Panc1 (cell line): ENCODE measurements at regions not wholly inside any gene's neighbourhood (a gene's known extent, or its start where the extent isn't known, plus 50 kb on each side); places are given as distances from the start of the nearest gene placed in this dataset.

Experiments
- ATAC-seq: fragments of 200-7000 bp; cut with Tn5 transposase; 2 replicates; pipeline ENCODE4 v1.9.1; 2020; ENCODE audit warnings: mild to moderate bottlenecking, moderate library complexity
- BruUV-seq: library from RNA; stranded (reverse); fragments of 400-500 nt; replicated peaks from 2 replicates; lab custom pipeline; 2021; lab: Mats Ljungman, UMichigan
- CTCF ChIA-PET: fragments of 300-600 bp; sonication (Branson Sonifier 250); formaldehyde crosslinking; loops from one replicate; lab custom pipeline; 2022; ENCODE audit warnings: antibody characterized with exemption; lab: Charles Lee
- POLR2A ChIA-PET: fragments of 300-600 bp; sonication (Branson Sonifier 250); formaldehyde crosslinking; loops from one replicate; lab custom pipeline; 2022; ENCODE audit warnings: antibody characterized with exemption; lab: Charles Lee
- DNase-seq: peaks from one replicate; pipeline ENCODE4 v3.0.0-alpha.2; 2010; ENCODE audit warnings: low read depth, low spot score
- H3K27ac ChIP-seq: 2 replicates; pipeline ENCODE4 v1.5.1; 2011; ENCODE audit warnings: mild to moderate bottlenecking, low read length, inconsistent platforms
- H3K27me3 ChIP-seq: fragments of 200-500 bp; sonication (Bioruptor generic); 2 replicates; pipeline ENCODE4 v1.6.0; 2014; ENCODE audit warnings: low read length, inconsistent platforms; ENCODE audit not compliant: control insufficient read depth, insufficient read depth
- H3K36me3 ChIP-seq: fragments of 200-500 bp; sonication (Bioruptor generic); 2 replicates; pipeline ENCODE4 v1.5.1; 2014; ENCODE audit warnings: inconsistent platforms, mild to moderate bottlenecking, low read length, moderate library complexity; ENCODE audit not compliant: control insufficient read depth, insufficient read depth
- H3K4me1 ChIP-seq: 2 replicates; pipeline ENCODE4 v1.5.1; 2011; ENCODE audit warnings: inconsistent platforms, mild to moderate bottlenecking, low read length, moderate library complexity; ENCODE audit not compliant: control insufficient read depth, insufficient read depth
- H3K4me3 ChIP-seq, 2 experiments: 2 replicates each; pipeline ENCODE4 v1.5.1; 2011 to 2012; ENCODE audit warnings: low read depth in 2 of 2, low read length in 2 of 2, mild to moderate bottlenecking in 2 of 2, inconsistent platforms in 1 of 2, moderate library complexity in 1 of 2
- H3K9me3 ChIP-seq: fragments of 200-500 bp; sonication (Bioruptor generic); 2 replicates; pipeline ENCODE4 v1.5.1; 2014; ENCODE audit warnings: low read depth, mild to moderate bottlenecking, inconsistent platforms, low read length, moderate library complexity; ENCODE audit not compliant: control insufficient read depth, insufficient read depth
- CTCF ChIP-seq: fragments of 450-650 bp; IDR thresholded peaks from 2 replicates; pipeline ENCODE4 v1.5.1; 2017; ENCODE audit warnings: mild to moderate bottlenecking
- POLR2AphosphoS5 ChIP-seq: IDR thresholded peaks from 2 replicates; pipeline ENCODE4 v1.6.1; 2012; ENCODE audit warnings: mild to moderate bottlenecking, low read depth, low read length, moderate library complexity
- REST ChIP-seq, 2 experiments: IDR thresholded peaks; 2 replicates each; pipeline ENCODE4 v1.6.1; 2011 to 2012; ENCODE audit warnings: low read depth in 2 of 2, control low read depth in 1 of 2, low read length in 1 of 2, mild to moderate bottlenecking in 1 of 2, moderate library complexity in 1 of 2; ENCODE audit not compliant: insufficient read depth in 1 of 2
- SIN3A ChIP-seq: IDR thresholded peaks from 2 replicates; pipeline ENCODE4 v1.6.1; 2012; ENCODE audit warnings: low read depth, mild to moderate bottlenecking, low read length, moderate library complexity, borderline replicate concordance; ENCODE audit not compliant: insufficient read depth
- TCF7L2 ChIP-seq: IDR thresholded peaks from 2 replicates; pipeline ENCODE4 v1.6.1; 2011; ENCODE audit warnings: mild to moderate bottlenecking, low read depth, low read length, inconsistent platforms
- in situ Hi-C: cut with HindIII; loops from 2 replicates; pipeline ENCODE4 v1.10.0; 2016; ENCODE audit warnings: low sequenced_read_pairs, low pct_unique_long_range_greater_than_20kb
- intact Hi-C: fragments of 100-400 bp; cut with micrococcal nuclease; formaldehyde crosslinking; loops from one replicate; pipeline ENCODE4 v1.10.0; 2022; ENCODE audit not compliant: unreplicated experiment

DNA sequence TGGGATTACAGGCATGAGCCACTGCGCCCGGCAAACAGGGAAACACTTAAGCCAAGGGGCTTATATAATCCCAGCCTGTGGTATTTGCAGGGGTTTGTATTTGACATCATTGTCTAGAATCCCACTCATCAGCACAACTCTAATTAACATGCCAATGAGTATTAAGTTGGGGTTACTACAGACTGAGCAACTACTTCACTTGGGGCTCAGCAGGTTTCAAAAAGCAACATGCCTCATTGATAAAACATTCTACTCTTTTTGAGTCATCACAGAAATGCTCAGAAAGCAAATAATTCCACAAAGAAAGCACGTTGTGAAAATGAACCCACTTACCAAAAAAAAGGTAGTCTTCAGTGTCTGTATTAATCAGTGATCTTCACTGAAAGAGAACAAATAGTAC, 236.9 kb upstream of the CELF2 start:
- no peak for ATAC-seq
- POLR2A ChIA-PET = no interaction called here

DNA sequence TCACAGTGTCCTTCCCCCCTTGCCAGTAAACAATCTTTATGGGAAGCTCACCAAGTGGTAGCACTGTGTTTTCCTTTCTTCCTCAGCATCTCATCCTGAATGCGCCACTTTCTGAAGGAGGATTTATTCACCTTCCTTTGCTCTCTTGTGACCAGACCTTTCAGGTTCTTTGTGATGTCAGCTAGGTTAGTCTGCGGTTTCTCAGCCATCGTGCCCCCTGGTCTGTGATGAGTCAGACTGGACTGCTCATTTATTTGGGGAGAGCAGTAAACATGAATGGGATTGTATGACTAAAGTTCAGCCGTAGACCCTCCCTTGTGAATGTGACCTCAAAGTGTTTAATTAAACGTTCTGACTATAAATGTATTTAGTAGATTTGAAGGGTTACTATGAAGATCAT, 235.1 kb upstream of the CELF2 start:
- TF ChIP-seq CTCF (no peak), SIN3A (no peak), REST (IDR thresholded peaks at IDR 0.05; ENCODE audit: insufficient read depth in 1 of 2, low read depth in 2 of 2, low read length in 1 of 2) (no peak)
- ATAC-seq (no peak), DNase-seq (no peak)
- Histone ChIP-seq H3K36me3 (no peaks in the 10 kb centered on the region), H3K4me3 (no peak overlapping the region), H3K9me3 (no peaks in the 10 kb centered on the region), H3K27me3 (no peaks in the 10 kb centered on the region), H3K27ac (no peak overlapping the region), H3K4me1 (no peaks in the 10 kb centered on the region)
- in situ Hi-C loops (no loop called here), intact Hi-C loops (no loop called here)
- POLR2A ChIA-PET = no interaction called here
- CTCF ChIA-PET = no interaction called here
- no TSS peak for BruUV-seq

More for the DNA sequence above, 236.9 kb upstream of the CELF2 start:
- CTCF ChIA-PET = no interaction called here
- no peaks in the 10 kb centered on the region for H3K27me3 ChIP-seq
- H3K9me3 ChIP-seq = no peaks in the 10 kb centered on the region
- DNase-seq = no peak
- no TSS peak for BruUV-seq
- no peak overlapping the region for H3K4me3 ChIP-seq
- TF ChIP-seq CTCF (no peak), SIN3A (no peak), TCF7L2 (no peak), POLR2AphosphoS5 (no peak), REST (IDR thresholded peaks at IDR 0.05; ENCODE audit: insufficient read depth in 1 of 2, low read depth in 2 of 2, low read length in 1 of 2) (no peak)
- in situ Hi-C loops (no loop called here), intact Hi-C loops (no loop called here)
- no peak overlapping the region for H3K27ac ChIP-seq
- no peaks in the 10 kb centered on the region for H3K4me1 ChIP-seq
- no peaks in the 10 kb centered on the region for H3K36me3 ChIP-seq
